ENCODE measurements at regions not wholly inside any gene's neighbourhood (a gene's known extent, or its start where the extent isn't known, plus 50 kb on each side); places are given as distances from the start of the nearest gene placed in this dataset.

- TF ChIP-seq RAD21 (IDR thresholded peaks at IDR 0.05; ENCODE audit: low read depth), result no peak
- TF ChIP-seq SIN3A (IDR thresholded peaks at IDR 0.05; ENCODE audit: low read depth), result no peak
- no peak for TF ChIP-seq TCF7L2 (IDR thresholded peaks at IDR 0.05; ENCODE audit: borderline replicate concordance, extremely low read depth, insufficient read depth, insufficient read length)
Measured at GRCh38 chr13:105063676-105064075, 1471.8 kb downstream of the EFNB2 start (continued).

DNA sequence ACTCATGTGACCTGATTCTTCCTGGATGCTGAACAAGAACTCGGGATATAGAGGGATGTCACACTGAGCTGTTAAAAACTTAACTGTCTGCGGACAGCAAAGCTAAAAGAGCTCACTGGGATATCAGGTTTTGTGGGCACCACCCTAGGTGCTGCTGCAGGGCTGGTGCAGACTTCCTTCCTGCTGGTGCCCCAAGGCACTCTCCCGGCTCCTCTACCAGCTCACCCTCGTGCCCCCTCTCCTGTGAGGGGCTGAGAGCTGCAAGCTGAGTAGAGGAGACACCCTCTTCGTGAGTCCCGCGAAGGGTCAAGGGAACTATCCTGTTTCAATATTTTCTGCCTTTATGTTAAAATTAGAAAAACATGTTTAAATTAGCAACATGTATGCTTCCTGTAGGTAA lies 1475.7 kb downstream of the EFNB2 start:
- ChIA-PET CTCF (no interaction called here), POLR2A (no interaction called here), RAD21 (ENCODE audit: low non-redundant PET in 1 of 2, low total read pairs in 2 of 2, uncharacterized antibody in 2 of 2, unreplicated experiment in 2 of 2) (no interaction called here)
- H3K4me1 ChIP-seq (ENCODE audit: control insufficient read depth in 1 of 2, insufficient read depth in 2 of 2, low read length in 2 of 2), result no peaks in the 10 kb centered on the region
- no peak overlapping the region for H3K27ac ChIP-seq (ENCODE audit: low read depth, low read length)
- H3K79me2 ChIP-seq (ENCODE audit: insufficient read depth, low read length), result no peaks in the 10 kb centered on the region
- no peak overlapping the region for H3K4me3 ChIP-seq (replicated peaks in 1 of 2; ENCODE audit: low read depth in 1 of 2, low read length in 2 of 2)
- no TSS peak for BruUV-seq (replicated peaks)
- H3K9me2 ChIP-seq (ENCODE audit: insufficient read depth), result no peaks in the 10 kb centered on the region
- H2AFZ ChIP-seq (ENCODE audit: low read depth, low read length, poor library complexity, severe bottlenecking), result no peak overlapping the region
- DNase-seq (ENCODE audit: low read depth, low spot score) (no peak), ATAC-seq (no peak)
- intact Hi-C loops (cut with micrococcal nuclease), result no loop called here
- no peaks in the 10 kb centered on the region for H4K20me1 ChIP-seq (ENCODE audit: insufficient read depth)
- H3K36me3 ChIP-seq (ENCODE audit: control insufficient read depth in 1 of 2, insufficient read depth in 2 of 2, low read length in 2 of 2), result no peaks in the 10 kb centered on the region
- no peaks in the 10 kb centered on the region for H3K27me3 ChIP-seq (ENCODE audit: insufficient read depth, low read length)
- TF ChIP-seq ELF1 (IDR thresholded peaks at IDR 0.05; ENCODE audit: borderline replicate concordance, low read depth) (no peak), JUND (IDR thresholded peaks at IDR 0.05) (no peak), SRF (IDR thresholded peaks at IDR 0.05; ENCODE audit: low read depth) (no peak), YY1 (IDR thresholded peaks at IDR 0.05; ENCODE audit: extremely low read depth, insufficient replicate concordance, low read depth, low read length) (no peak), ZFX (IDR thresholded peaks at IDR 0.05) (no peak), MAX (IDR thresholded peaks at IDR 0.05) (no peak), TCF7L2 (IDR thresholded peaks at IDR 0.05; ENCODE audit: borderline replicate concordance, extremely low read depth, insufficient read depth, insufficient read length) (no peak)
- no peaks in the 10 kb centered on the region for H3K9me3 ChIP-seq (ENCODE audit: control insufficient read depth in 1 of 2, insufficient read depth in 1 of 2, low read depth in 1 of 2, low read length in 2 of 2)
- H3K9ac ChIP-seq (ENCODE audit: low read length), result no peak overlapping the region
- no peak overlapping the region for H3K4me2 ChIP-seq (ENCODE audit: low read length)

GRCh38 chr13:105058517-105058916 lies 1476.9 kb downstream of the EFNB2 start:
- no peak overlapping the region for H3K4me3 ChIP-seq (replicated peaks in 1 of 2; ENCODE audit: low read depth in 1 of 2, low read length in 2 of 2)
- no peak overlapping the region for H2AFZ ChIP-seq (ENCODE audit: low read depth, low read length, poor library complexity, severe bottlenecking)
- no peaks in the 10 kb centered on the region for H3K9me2 ChIP-seq (ENCODE audit: insufficient read depth)
- intact Hi-C loops (cut with micrococcal nuclease), result no loop called here
- H3K27ac ChIP-seq (ENCODE audit: low read depth, low read length), result no peak overlapping the region
- no peaks in the 10 kb centered on the region for H3K4me1 ChIP-seq (ENCODE audit: control insufficient read depth in 1 of 2, insufficient read depth in 2 of 2, low read length in 2 of 2)
- H3K4me2 ChIP-seq (ENCODE audit: low read length), result no peak overlapping the region
- ATAC-seq (no peak), DNase-seq (ENCODE audit: low read depth, low spot score) (no peak)
- no peaks in the 10 kb centered on the region for H3K36me3 ChIP-seq (ENCODE audit: control insufficient read depth in 1 of 2, insufficient read depth in 2 of 2, low read length in 2 of 2)
- no peak overlapping the region for H3K9ac ChIP-seq (ENCODE audit: low read length)
- no peaks in the 10 kb centered on the region for H3K27me3 ChIP-seq (ENCODE audit: insufficient read depth, low read length)
- no peaks in the 10 kb centered on the region for H3K9me3 ChIP-seq (ENCODE audit: control insufficient read depth in 1 of 2, insufficient read depth in 1 of 2, low read depth in 1 of 2, low read length in 2 of 2)
- POLR2A ChIA-PET, result no interaction called here
- no peaks in the 10 kb centered on the region for H4K20me1 ChIP-seq (ENCODE audit: insufficient read depth)
- BruUV-seq (replicated peaks), result no TSS peak
- H3K79me2 ChIP-seq (ENCODE audit: insufficient read depth, low read length), result no peaks in the 10 kb centered on the region
- RAD21 ChIA-PET (ENCODE audit: low non-redundant PET in 1 of 2, low total read pairs in 2 of 2, uncharacterized antibody in 2 of 2, unreplicated experiment in 2 of 2), result no interaction called here
- CTCF ChIA-PET, result no interaction called here
- TF ChIP-seq EZH2 (IDR thresholded peaks at IDR 0.05) (no peak), CBX3 (IDR thresholded peaks at IDR 0.05; ENCODE audit: low read depth) (no peak), SIN3A (IDR thresholded peaks at IDR 0.05; ENCODE audit: low read depth) (no peak), CEBPB (IDR thresholded peaks at IDR 0.05; ENCODE audit: low read depth) (no peak), POLR2A (IDR thresholded peaks at IDR 0.05; ENCODE audit: borderline replicate concordance, extremely low read depth, insufficient read depth, insufficient read length) (no peak), YY1 (IDR thresholded peaks at IDR 0.05; ENCODE audit: extremely low read depth, insufficient replicate concordance, low read depth, low read length) (no peak), ZFX (IDR thresholded peaks at IDR 0.05) (no peak), ELF1 (IDR thresholded peaks at IDR 0.05; ENCODE audit: borderline replicate concordance, low read depth) (no peak), SRF (IDR thresholded peaks at IDR 0.05; ENCODE audit: low read depth) (no peak), ZNF274 (IDR thresholded peaks at IDR 0.05; ENCODE audit: low read depth, low read length) (no peak), CTCF (IDR thresholded peaks at IDR 0.05 in 2 of 3, conservative IDR thresholded peaks at IDR 0.05 in 1 of 3; ENCODE audit: borderline replicate concordance in 1 of 3, insufficient read depth in 1 of 3, low read depth in 2 of 3, low read length in 2 of 3) (no peak)
- TF ChIP-seq, protein P1, sequence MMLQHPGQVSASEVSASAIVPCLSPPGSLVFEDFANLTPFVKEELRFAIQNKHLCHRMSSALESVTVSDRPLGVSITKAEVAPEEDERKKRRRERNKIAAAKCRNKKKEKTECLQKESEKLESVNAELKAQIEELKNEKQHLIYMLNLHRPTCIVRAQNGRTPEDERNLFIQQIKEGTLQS (IDR thresholded peaks at IDR 0.05), result no peak

Data from HCT116 (cell line).